GM18505 (cell line): ENCODE measurements at regions not wholly inside any gene's neighbourhood (a gene's known extent, or its start where the extent isn't known, plus 50 kb on each side); places are given as distances from the start of the nearest gene placed in this dataset.
"Not testable (repeated sequence)": the region's sequence is repeated elsewhere in the genome, so short reads cannot be mapped to it uniquely, and the experiment has no call there.

ENCODE experiments used
- ATAC-seq: cut with Tn5 transposase; IDR thresholded peaks from one replicate; pipeline ENCODE4 v1.9.1; 2021; ENCODE audit not compliant: unreplicated experiment
- POLR2A ChIP-seq: IDR thresholded peaks from 4 replicates; pipeline ENCODE4 v1.6.1; 2011; ENCODE audit warnings: borderline replicate concordance; ENCODE audit not compliant: insufficient read depth, insufficient read length; ENCODE audit errors: extremely low read depth

- ATAC-seq: no peak
These were observed 54.6 kb downstream of the DKK1 start for GRCh38 chr10:52368725-52369124.

GRCh38 chr10:52374207-52374606 lies 60.1 kb downstream of the DKK1 start:
- not testable (repeated sequence) for ATAC-seq

More at GRCh38 chr10:52368725-52369124, 54.6 kb downstream of the DKK1 start:
- TF ChIP-seq POLR2A: no peak

GRCh38 chr10:52376694-52377354 lies 62.7 kb downstream of the DKK1 start:
- TF ChIP-seq POLR2A: no peak
- ATAC-seq: no peak

GRCh38 chr10:52378124-52378523 lies 64.0 kb downstream of the DKK1 start:
- TF ChIP-seq POLR2A: no peak

GRCh38 chr10:52379287-52379686 lies 65.2 kb downstream of the DKK1 start:
- no peak for ATAC-seq
- TF ChIP-seq POLR2A: no peak

More at GRCh38 chr10:52378124-52378523, 64.0 kb downstream of the DKK1 start:
- no peak for ATAC-seq

- TF ChIP-seq POLR2A: no peak
- ATAC-seq: no peak
These were observed 69.0 kb downstream of the DKK1 start for GRCh38 chr10:52383088-52383487.

- no peak for ATAC-seq
- no peak for TF ChIP-seq POLR2A
These were observed 73.7 kb downstream of the DKK1 start for GRCh38 chr10:52387744-52388143.

- no peak for ATAC-seq
- TF ChIP-seq POLR2A: no peak
These were observed 76.3 kb downstream of the DKK1 start for GRCh38 chr10:52390388-52390787.

GRCh38 chr10:52391927-52392602 lies 78.0 kb downstream of the DKK1 start:
- no peak for TF ChIP-seq POLR2A

GRCh38 chr10:52394246-52394645 lies 80.2 kb downstream of the DKK1 start:
- ATAC-seq: no peak
- no peak for TF ChIP-seq POLR2A

More at GRCh38 chr10:52391927-52392602, 78.0 kb downstream of the DKK1 start:
- ATAC-seq: no peak

- TF ChIP-seq POLR2A: no peak
- ATAC-seq: no peak
These were observed 86.5 kb downstream of the DKK1 start for GRCh38 chr10:52400562-52400961.

GRCh38 chr10:52403801-52404200 lies 89.7 kb downstream of the DKK1 start:
- ATAC-seq: not testable (repeated sequence)

- no peak for ATAC-seq
These were observed 95.1 kb downstream of the DKK1 start for GRCh38 chr10:52409195-52409594.

GRCh38 chr10:52409928-52410327 lies 95.8 kb downstream of the DKK1 start:
- ATAC-seq: no peak
- TF ChIP-seq POLR2A: no peak

More at GRCh38 chr10:52409195-52409594, 95.1 kb downstream of the DKK1 start:
- TF ChIP-seq POLR2A: no peak
